ENCODE measurements at regions not wholly inside any gene's neighbourhood (a gene's known extent, or its start where the extent isn't known, plus 50 kb on each side); places are given as distances from the start of the nearest gene placed in this dataset.

- no peak for TF ChIP-seq POLR2A (IDR thresholded peaks at IDR 0.05)
- TF ChIP-seq, protein P1, sequence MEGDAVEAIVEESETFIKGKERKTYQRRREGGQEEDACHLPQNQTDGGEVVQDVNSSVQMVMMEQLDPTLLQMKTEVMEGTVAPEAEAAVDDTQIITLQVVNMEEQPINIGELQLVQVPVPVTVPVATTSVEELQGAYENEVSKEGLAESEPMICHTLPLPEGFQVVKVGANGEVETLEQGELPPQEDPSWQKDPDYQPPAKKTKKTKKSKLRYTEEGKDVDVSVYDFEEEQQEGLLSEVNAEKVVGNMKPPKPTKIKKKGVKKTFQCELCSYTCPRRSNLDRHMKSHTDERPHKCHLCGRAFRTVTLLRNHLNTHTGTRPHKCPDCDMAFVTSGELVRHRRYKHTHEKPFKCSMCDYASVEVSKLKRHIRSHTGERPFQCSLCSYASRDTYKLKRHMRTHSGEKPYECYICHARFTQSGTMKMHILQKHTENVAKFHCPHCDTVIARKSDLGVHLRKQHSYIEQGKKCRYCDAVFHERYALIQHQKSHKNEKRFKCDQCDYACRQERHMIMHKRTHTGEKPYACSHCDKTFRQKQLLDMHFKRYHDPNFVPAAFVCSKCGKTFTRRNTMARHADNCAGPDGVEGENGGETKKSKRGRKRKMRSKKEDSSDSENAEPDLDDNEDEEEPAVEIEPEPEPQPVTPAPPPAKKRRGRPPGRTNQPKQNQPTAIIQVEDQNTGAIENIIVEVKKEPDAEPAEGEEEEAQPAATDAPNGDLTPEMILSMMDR (IDR thresholded peaks at IDR 0.05), result no peak
Observed at GRCh38 chr3:41040256-41040655, 159.0 kb upstream of the CTNNB1 start.
